HG02642 (cell line): ENCODE measurements at regions not wholly inside any gene's neighbourhood (a gene's known extent, or its start where the extent isn't known, plus 50 kb on each side); places are given as distances from the start of the nearest gene placed in this dataset.

Source experiments
- ATAC-seq: cut with Tn5 transposase; IDR thresholded peaks from one replicate; pipeline ENCODE4 v1.9.1; 2021; ENCODE audit warnings: mild to moderate bottlenecking; ENCODE audit not compliant: unreplicated experiment, poor library complexity

DNA sequence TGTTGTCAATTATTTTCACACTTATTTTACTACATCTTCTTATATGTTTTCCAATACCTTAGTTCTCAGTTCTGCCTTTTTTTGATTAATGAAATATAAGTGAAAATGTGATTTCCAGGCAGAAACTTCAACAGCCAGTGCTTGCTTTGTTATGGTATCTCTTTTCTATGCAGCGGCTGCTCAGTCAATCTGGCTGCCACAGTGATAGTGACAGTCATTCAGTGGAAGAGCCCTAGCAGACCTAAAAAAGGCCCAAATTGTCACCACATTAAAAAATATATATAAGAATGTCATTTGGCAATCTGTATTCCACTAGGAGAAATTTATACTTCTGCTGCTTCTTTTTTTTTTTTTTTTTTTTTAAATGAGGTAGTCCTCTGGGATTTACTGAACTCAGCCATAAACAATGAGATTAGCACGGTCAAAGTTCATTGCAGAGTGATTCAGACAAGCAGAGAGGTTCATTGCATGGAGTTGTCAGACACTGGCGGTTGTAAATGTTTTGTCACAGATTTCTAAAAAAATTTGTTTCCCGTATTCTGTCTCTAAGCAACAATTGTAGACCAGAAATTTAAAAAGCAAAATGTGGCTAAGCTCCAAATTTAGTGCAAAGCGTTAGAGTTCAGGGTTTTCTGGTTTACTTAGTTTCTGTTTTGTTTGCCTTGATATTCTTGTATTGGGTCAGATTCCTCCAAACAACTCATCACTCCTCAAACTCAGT is 94.7 kb upstream of the PRR20A start:
- no peak for ATAC-seq

DNA sequence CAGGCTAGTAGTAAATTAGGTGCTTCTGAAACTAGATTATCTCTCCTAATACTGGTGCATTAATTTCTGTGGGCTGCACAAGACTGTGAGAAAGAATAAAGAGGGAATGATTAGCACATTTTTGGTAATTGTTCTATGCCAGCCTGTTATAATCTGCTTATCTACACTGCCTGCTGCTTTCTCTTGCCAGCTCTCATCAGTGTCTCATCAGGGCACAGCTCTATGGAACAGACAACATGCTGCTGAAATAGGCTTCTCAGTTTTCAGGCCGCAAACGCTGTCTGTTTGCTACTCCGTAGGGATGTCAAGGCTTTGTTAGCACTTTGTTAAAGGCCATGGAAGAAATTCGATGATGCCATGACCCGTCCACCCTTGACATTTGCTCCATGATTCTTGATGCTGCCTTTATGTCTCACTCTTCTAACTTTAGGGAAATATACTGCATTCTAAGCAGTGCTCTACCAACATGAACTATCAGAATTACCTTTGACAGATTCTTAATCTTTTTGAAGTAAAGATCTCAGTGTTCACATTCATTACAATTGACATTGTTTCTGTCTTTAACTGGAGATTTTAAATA is 84.0 kb upstream of the PRR20A start:
- no peak for ATAC-seq

DNA sequence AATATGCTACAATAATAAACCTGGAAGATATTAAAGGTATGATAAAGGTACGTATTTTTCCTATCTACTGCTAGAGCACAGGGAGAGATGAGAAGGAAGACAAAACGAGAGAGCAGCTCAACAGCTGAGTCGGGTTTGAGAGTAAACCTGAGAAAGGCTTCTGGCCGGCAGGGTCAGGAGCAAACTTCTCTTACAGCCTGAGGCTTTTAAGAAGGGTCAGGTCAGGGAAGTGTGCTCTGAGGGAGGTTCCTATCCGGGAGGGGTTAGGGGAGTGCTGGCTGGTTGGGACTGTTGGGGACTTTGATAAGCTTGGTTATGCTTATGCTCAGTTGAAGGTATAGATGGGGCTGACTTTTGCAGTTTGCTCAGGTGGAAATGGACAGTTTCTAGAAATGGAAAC is 77.7 kb upstream of the PRR20A start:
- no peak for ATAC-seq

DNA sequence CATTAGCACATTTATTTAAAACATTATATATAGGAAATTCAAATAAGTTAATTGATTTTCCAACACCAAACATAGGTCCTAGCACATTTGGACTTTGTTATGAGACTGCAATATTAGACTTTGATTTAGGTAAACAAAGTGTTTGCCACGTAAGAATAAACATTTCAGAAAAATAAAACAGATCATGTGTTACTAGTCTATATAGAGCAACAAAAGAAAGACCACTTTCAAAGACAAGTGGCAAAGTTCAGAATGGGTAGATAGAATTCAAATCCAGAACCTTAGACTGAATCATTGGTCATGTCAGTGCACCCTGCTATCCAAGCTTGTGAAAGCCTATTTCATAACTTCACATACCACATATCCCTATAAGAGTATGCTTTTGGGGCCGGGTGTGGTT is 66.7 kb upstream of the PRR20A start:
- no peak for ATAC-seq

DNA sequence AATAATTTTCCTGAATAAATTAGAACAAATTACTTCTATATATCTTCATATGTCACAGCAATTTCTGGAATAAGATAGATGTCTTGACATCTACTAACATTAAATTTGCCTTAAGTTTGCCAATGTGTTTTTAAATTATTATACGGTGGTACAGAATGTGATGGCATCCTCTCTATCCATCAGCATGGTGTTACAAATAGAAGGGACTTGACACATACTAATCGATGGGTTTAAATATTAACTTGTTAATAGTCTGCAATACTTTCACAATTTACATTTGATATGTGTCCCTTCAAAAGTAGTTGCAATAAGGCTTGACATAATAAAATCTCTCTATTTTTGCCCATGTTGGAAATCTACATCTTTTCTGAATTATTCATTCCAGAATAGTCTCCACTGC is 65.1 kb upstream of the PRR20A start:
- ATAC-seq: no peak

DNA sequence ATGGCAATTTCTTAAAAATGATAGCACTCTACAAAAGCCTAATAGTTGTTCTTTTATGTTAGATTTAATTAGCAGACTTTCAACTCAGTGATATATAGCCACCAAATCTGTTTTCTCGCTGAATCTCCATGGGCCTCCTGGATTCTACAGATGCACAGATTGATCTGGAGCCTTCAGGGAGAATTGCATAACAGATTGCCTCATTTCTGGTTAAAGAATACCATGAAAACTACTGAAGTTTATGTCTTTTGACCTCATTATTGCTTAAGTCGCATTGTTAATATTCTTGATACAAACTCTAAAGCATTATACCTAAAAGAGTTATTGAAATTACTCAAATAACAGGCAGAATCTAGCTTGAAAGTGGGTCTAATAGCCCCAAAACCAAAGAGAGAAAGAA is 53.7 kb upstream of the PRR20A start:
- no peak for ATAC-seq
